CD4-positive, alpha-beta T cell treated with Interferon gamma for 1 hour (primary cell): ENCODE measurements at regions not wholly inside any gene's neighbourhood (a gene's known extent, or its start where the extent isn't known, plus 50 kb on each side); places are given as distances from the start of the nearest gene placed in this dataset.
A peak's percentile ranks its signal among the peaks of the same experiment; 100 is the strongest.
"Not testable (repeated sequence)": the region's sequence is repeated elsewhere in the genome, so short reads cannot be mapped to it uniquely, and the experiment has no call there.

Experiments used
- DNase-seq: peaks from one replicate; pipeline ENCODE4 v3.0.0-alpha.2; 2020

DNA sequence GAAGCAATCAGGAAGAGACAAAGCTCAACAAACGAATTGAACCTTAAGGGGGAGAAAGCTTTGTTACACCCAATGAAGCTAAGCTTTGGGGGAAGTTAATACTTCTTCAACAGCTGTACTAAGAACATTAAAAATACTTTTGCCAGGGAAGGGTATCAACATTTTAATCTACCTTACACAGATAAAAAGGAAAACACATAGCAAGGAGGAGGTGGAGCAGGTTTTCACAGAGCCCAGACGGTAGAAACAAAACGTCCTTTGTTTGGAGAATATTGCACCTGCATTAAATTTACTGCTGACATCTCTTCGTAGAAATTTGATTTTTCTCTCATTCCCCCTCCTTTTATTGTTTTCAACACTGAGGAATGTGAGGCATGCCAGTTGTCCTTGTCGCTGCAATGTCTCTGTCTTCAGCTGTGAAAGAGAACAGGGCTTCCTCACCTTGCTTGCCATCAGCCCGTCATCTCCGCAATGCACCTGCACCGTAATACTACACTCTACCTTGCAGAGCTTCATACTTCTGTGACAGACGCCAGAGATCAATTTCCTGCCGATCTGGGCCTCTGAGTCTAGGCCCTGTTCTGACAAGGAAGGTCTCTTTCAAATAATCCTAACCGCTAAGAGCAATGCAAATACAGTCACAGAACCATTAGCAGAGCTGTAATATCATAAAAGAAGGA lies 270.8 kb downstream of the SPRY2 start:
- DNase-seq: no peak

DNA sequence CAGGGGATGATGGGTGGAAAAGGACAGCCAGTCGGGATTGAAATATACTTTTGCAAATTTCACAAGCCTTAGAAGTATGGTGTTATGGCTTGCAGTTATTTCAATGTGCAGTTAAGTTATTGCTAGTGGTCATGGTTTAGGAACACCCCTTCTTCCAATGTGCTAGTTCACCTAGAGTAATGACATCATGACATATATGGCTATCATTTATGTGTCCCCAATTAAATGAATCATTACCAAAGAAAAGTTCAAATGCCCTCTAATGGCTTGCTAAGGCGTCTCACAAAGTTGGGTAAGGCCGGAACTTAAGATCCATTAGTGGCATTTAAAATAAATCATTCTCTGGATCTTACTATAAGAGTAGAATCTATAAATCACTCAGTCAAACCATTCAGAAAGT lies 271.6 kb downstream of the SPRY2 start:
- no peak for DNase-seq

DNA sequence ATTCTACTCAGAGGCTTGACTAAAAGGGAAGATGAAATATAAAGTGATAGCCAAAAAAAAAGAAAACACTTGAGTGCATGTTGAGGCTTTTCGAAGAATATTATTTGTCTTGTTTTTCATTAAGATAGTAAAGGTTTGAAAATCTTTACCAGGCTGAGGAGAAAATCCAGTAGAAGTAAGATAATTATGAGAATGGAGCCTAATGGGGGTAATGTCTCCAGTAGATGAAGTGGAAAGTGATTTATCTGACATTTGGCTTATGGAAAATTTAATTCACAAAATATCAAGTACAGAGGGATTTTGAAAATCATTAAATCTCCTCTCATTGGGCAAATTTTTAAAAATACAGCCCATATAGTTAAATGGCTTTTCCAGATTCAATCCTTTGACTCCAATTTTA lies 274.9 kb downstream of the SPRY2 start:
- no peak for DNase-seq

DNA sequence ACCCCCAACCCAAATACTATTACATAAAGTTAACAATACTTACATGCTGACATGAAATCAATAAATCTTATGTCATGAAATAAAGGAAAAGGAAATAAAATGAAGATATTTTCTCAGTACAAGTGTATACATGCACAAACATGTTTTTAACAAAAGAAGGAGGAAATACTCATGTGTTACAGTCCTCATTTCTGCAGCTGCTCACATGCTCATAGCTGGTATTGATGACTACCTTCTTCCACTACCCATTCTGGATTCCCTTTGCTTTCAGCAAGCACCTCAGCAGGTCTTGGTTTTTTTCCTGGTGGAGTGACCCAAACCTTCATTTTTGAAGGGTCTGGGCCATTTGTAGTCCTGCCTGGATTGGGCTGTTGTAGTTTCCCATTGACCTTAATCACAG lies 278.5 kb downstream of the SPRY2 start:
- DNase-seq: not testable (repeated sequence)

DNA sequence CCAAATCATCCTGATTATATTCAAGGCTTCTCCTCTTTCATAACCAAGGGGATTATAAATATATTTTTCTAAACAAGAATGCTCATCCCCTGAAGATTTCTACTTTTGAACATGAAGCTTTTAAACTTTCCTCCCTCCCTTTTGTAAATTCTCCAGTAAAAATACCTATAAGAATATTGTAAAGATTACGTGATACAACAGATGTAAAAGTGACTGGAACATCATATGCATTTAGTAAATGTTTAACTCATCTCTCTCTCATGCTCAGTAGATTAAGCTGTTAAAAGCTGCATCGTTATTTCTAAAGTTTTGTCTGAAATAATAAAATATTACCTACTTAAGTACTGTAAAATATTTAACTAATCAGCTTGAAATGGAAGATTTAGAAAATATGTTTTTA lies 281.1 kb downstream of the SPRY2 start:
- DNase-seq: no peak

DNA sequence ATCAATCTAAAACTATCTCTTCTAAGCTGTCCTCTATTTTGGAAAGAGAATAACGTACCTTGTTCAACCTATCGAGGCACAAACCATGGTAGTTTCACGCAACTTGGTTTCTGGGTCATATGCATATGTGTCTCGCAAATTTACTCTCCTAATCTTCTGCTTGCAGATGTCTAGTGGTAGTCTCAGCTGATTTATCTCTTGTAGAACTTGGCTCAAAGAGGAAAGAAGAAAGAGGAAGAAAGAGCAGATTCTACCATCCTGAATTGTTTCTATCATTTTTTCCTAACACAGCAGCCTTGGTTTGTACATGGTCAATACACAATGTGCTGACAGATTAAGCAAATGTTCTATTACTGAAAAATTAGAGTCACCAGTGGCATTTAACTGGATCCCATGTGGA lies 282.3 kb downstream of the SPRY2 start:
- DNase-seq: no peak

DNA sequence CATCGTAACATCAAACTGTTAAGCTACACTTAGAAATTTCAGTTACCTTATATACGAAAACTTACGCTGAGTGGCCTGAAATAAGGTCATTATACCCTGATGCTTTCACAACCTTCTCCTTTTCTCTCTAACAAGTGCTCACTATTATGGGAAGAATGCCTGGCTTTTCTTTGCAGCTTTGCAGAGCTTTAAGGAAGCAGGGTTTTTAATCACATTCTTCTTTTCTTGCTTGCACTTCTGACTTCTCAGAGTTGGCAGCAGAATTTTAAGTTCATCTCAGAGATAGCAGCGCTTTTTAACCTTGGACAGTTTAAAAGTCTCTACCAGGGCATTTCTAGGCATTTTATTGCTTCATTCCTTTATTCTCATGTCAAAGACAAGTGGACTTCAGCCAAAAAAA lies 285.1 kb downstream of the SPRY2 start:
- no peak for DNase-seq

DNA sequence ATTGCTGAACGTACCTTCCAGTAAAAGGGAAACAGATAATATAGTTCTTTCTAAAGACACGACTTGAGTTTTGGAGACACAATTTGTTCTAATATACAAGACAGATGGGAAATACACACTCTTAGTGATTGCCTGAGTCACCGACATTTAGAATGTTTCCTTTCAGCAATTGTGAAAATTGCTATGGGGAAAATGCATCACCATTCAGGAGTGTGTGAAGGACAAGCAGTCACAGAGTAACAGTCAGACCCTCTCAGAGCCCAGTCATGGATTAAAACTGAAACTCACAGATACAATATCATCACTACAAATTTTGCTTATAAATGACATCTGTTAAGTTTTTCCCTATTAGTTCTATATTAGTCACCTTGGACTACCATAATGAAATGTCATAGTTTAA lies 286.1 kb downstream of the SPRY2 start:
- DNase-seq: no peak

DNA sequence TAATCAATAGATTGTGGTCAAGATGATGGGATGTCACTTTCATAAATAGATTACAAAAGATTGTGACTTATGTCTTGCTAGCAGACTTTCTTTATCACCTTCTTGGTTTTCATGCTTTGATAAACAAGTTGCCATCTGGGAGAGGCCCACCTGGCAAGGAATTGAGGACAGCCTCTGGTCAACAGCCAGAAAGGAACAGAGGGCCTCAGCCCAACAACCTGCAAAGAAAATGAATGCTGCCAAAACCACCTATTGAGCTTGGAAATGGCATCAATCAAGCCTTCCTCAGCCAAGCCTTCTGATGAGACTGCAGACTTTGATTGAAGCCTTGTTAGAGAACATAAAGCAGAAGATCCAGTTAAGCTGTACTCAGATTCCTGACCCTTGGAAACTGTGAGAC lies 288.6 kb downstream of the SPRY2 start:
- DNase-seq: no peak

DNA sequence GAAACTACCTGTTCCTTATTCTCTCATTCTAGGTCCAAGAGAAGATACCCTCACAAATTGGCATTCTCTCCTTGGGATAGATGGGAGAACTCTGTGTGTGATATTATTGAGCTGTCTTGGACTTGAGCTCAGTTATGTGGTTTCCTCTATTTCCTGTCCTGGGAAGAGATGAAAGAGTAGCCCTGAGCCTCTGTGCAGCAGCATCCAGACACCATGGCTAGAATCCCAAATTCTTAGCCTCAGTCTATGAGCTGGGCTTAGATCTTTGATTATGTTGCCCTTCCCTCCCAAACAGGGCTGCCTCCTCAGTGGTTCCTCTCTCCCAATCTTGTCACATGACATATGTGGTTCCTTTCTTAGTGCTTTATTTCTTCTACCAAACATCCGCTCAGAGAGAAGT lies 290.7 kb downstream of the SPRY2 start:
- no peak for DNase-seq

DNA sequence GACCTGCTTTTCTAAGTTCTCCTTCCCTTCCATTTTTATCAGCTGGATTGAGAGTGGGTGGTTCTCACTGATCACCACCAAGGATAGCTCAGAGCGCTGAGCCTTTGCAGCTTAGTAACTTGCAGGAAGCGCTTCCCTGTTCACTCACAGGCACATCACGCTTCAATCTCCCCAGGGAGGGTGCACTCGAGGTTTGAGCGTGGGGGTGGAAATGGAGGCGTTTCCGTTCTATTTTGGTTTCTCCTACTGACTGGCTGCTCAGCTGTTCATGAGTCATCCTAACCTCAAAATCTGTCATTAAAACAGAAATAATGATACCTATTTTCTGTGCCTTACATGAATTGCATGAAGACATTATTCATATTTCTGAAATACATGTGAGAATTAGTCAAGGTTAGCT lies 292.1 kb downstream of the SPRY2 start:
- peak; percentile 60 for DNase-seq

DNA sequence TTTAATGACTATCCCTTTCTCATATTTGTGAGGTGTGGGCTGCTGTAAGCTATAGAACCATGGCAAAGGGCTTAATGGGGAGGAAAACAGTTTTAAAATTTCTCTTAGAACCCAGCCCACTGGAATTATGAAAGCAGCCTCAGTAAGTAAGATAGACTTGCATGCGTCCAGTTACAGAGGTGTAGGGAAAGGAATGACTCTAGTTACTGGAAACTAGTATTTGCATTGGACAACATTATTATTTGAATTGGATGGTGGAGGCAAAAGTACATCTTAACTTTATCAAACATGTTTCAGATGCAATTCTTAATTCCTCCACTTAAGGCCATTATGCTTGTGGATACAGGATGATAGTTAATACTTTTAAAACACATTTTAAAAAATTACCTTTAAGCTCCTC lies 292.9 kb downstream of the SPRY2 start:
- no peak for DNase-seq

DNA sequence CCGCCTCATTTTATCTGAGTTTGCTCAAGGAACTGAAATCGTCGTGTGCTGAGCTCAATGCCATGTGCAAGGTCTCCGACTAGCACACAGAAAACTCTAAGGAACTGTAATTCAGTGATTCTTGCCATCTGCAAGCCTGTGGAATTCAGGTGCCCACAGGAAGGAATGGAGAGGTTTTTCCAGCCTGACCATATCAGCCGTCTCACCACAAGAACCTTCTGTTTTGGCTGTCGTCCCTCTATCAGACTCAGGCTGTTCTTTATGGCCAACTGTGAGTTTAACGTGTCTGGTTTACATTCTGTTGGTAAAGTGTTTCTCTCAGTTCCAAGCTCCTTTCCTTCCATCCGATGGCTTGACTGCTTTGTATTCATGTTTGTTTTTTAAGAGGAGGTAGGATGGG lies 293.5 kb downstream of the SPRY2 start:
- DNase-seq: no peak

DNA sequence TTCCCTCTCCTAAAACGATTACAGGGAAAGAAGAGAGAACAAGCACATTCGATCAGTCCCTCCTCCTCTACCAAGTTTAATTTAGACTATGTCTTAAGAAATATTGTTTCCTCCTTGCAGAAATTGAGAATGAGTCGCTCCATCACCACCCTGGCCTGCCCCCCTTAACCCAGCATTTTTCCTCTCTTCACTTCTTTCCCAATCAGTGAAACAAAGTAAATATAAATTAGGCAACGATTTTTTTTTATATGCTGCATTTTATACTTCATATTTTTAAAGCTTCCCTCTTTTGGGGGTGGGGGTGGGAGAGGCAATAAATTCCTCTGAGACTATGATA lies 300.0 kb downstream of the SPRY2 start:
- no peak for DNase-seq

DNA sequence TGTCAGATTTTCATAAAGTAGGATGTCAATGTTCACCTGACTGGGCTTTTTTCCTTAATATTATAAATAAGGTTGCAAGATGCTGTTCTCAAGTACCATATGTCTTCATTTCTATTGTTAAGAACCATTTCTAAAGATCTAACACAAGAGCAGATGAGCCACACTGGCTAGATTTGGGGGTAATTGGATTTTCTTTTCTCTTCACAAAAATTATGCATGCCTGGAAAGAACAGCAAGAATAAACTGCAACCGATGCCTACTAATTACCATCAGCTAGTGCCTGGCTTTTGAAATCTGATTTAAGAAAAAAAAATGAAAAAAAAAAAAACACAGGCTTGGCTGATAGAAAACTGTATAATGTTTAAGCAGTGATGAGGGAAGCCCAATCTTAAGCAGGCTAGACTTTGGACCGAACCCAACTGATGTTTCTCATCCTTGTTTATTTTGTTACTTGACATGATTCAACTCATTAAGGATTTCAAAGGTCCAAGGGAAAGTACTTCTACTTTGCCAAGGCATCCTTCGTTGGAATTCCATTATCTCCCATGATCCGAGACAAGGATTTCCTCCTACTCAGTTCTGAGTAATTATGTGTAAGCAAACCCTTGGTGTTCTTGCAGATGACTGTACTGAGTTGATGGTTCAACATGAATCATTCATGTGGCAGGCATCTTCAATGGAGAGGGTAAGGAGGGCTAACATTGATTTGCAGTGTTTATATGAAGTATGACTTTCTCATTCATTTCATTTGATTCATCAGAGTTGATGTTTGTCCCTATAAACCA lies 300.5 kb downstream of the SPRY2 start:
- DNase-seq: no peak

DNA sequence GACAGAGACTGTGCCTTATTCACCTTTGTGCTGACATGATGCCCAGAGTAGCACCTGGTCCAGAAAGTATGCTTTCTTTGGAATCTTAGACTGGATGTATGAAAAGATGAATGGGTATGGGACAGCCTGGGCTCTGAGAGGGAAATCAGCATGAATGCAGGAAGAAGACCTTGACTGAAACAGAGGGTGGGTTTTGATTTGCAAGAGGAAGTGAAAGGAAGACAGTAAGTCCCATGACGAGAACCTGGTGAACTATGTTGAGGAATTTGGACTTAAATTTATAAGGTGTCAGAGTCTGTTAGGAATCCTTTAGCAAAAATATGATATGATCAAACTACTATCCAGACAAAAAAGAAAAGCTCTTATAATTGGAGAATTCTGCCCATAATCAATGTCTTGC lies 301.9 kb downstream of the SPRY2 start:
- no peak for DNase-seq

DNA sequence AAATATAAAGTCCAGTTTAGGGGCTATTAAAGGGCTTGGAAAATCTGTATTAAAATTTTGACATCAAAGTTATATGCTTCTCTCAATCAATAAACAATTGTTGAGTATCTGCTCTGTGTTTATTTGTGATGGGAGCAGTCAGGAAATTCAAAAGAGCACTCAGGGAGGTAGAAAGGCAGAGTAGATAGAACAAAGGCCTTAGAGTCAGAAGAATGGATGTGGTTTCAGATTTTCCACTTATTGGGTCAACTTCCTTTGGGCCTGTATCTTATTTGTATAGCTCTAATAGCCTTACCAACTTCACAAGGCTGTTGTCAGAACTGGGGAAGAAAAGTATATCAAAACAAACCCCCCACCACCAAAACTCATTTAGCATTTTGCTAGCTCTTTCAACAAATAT lies 302.6 kb downstream of the SPRY2 start:
- no peak for DNase-seq

DNA sequence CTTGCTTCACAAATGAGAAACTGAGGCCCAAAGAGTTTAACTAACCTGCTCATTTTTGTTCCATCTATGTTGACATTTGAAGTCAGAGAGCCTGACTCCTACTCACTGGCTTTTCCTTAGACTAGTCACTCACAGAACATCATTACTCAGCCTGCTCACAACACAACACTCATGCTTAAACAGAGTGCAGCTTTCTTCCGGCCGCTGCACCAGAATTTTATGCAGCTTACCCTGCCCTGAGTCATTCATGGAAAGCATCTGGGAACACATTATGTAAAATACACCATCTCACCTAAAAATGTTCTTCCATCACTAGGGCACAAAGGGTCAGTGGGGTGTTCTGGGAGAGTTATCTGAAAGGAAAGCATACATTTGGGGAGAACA lies 303.4 kb downstream of the SPRY2 start:
- DNase-seq: no peak

DNA sequence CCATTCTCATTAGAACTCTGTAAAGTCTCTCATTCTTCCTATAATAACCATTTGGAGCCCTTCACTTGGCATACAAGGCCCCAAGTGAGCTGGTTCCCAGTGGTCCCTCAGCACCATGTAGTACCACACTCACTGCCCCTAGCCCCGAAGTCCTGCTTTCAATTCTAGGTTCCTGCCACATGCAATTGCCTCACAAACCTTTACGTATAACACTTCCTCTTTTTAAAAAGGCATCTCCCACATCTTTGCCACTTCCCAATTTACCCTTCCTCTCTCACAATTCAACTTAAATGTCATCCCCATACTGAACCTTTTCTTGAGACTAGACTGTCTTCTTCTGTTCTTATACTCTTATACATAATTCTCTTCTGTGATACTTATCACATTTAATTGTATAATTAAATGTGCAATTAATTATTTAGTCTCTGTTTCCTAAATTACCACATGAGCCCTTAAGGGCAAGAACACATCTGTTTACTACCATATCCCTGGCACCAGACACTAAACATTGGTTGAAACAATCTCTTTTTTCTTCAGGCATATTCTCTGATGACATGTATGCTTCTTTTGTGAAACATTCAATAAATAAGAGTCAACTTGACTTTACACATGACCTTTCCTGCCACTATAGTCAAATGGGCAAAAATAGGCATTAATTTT lies 304.0 kb downstream of the SPRY2 start:
- DNase-seq: peak; percentile 22

DNA sequence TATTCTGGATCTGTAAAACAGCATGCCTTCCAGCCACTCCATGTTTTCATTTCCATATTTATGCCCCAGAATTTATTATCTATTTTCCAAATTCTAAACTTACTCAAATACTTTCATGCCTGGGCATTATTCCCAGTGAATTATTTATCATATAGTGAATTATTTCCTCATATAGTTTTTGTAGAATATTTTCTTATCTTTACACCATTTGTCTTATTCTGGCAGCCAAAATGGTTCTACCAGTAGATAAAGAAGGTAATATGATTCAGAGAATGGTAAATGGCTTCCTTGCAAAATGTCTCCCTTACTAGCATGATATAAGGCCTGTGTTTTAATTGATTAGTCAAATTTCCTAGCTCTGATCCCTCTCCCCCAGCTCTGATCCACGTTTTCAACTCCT lies 305.8 kb downstream of the SPRY2 start:
- DNase-seq: no peak

DNA sequence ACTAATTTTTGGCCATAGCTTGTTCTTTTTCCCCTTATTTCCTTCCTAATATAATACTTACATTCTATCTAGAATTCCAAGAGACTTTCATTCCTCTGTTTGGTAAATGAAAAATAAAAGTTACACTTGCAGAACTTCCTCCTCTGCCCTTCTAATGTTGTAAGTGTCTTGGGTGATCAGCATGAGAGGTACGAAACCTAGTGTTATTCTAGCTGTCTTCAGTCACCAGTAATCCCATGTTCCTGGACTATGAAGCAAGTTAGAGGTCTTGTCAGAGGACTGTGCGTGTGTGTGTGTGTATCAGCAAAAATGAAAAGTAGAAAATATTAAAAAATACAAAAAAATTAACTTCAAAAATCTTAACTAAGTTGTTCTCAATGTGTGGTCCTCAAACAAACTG lies 307.0 kb downstream of the SPRY2 start:
- DNase-seq: no peak

DNA sequence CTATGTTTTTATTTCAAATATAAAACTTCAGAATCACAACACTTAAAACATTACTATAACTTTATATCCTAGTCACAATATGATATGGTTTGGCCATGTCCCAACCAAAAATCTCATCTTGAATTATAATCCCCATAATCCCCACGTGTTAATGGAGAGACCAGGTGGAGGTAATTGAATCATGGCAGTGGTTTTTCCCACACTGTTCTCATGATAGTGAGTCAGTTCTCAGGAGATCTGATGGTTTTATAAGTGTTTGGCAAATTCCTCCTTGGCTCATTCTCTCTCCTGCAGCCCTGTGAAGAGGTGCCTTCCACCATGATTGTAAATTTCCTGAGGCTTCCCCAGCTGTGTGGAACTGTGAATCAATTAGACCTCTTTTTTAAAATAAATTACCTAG lies 307.6 kb downstream of the SPRY2 start:
- DNase-seq: no peak

DNA sequence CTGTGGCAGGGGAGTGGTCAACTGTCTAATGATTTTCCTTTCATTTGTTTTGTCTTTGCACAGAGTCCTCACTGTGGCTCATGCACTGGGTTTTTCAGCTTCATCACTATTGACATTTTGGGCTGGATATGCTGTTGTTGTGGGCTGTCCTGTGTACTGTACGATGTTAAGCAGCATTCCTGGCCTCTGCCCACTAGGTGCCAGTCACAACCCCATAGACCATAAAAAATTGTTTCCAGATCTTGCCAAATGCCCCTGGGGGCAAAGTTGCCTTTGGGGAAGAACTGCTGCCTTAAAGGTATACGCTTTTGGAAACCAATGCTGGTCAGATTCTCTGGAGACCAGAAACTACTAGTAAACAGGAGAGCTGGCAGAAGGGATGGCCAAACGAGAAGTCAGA lies 310.4 kb downstream of the SPRY2 start:
- DNase-seq: no peak

DNA sequence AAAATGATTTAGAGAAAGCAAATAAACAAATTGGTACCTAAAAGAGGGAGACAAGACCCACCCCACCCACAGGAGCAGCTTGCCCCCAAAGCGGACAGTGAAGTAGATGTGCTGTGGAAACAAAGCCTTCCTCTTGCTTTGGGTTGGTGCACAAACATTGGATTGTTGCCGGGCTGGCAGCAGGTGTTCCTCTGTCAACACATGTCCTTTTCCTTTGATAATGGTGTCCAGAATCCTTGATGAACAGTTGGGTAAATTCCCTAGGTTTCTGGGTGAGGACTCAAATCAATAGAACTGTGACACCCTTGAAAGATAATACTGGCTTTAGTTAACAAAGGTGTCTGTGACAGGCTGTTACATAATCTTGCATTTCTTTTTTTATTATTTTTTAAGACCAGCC lies 311.8 kb downstream of the SPRY2 start:
- no peak for DNase-seq

DNA sequence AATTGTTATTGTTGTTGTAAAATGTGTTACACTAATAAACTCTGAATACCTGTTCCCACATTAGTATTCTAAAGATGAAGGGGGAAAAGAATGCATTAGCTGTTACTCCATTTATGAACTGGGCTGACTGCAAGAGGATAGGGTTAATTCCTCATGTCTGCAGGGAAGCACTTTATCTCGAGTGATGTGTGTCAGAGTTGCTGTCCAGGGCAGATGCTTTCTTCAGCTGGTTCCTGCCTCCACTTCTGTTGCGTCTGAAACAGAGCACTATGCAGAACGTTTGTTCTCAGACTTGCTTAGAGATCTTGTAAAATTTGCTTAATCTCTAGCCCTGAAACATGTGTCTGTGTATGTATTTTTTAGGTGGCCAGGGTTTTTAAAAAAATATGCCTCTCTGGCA lies 318.8 kb downstream of the SPRY2 start:
- DNase-seq: no peak
